HG03108 (cell line): ENCODE measurements at regions not wholly inside any gene's neighbourhood (a gene's known extent, or its start where the extent isn't known, plus 50 kb on each side); places are given as distances from the start of the nearest gene placed in this dataset.

ENCODE experiments used
- ATAC-seq: cut with Tn5 transposase; IDR thresholded peaks from one replicate; pipeline ENCODE4 v1.9.1; 2021; ENCODE audit warnings: moderate library complexity; ENCODE audit not compliant: unreplicated experiment

GRCh38 chr5:155402927-155403640 is 389.5 kb downstream of the KIF4B start:
- ATAC-seq: no peak

DNA sequence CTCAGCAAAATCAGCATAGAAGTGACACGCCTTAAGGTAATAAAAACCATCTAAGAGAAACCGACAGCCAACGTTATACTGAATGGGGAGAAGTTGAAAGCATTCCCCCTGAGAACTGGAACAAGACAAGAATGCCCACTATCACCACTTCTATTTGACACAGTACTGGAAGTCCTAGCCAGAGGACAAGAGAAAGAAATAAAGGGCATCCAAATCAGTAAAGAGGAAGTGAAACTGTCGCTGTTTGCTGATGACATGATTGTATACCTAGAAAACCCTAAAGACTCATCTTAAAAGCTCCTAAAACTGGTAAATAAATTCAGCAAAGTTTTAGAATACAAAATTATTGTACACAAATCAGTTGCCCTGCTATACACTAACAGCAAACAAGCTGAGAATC is 393.3 kb downstream of the KIF4B start:
- no peak for ATAC-seq

- ATAC-seq: no peak
These were observed 394.9 kb downstream of the KIF4B start for GRCh38 chr5:155408465-155408864.

- ATAC-seq: no peak
These were observed 403.2 kb downstream of the KIF4B start for GRCh38 chr5:155416765-155417164.

DNA sequence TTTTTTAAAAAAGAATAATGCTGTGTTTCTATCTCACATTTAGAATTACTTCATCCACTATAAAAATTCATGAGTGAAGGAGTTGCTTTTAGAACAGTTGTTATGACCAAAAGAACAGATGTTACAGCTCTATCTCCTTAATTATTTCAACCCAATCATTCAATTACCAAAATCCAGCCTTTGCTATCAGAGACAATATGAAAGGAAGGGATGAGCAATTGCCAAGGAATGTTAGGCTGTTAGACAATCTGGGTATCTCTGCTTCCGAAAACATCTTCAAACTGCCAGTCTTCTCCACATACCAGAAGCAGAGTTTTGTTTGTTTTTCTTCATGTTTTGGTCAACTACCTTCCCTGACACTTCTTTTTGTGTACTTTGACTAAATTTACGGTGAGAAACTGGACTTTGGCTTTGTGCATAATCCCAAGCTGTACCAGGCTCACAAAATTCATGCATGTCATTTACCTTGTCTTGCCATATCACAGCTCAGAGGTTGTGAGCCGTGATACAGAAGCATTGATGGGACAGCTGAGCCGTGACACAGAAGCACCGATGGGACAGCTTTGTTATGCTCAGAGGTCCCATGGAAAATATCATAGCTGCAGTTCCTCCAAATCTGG is 405.5 kb downstream of the KIF4B start:
- ATAC-seq: no peak

DNA sequence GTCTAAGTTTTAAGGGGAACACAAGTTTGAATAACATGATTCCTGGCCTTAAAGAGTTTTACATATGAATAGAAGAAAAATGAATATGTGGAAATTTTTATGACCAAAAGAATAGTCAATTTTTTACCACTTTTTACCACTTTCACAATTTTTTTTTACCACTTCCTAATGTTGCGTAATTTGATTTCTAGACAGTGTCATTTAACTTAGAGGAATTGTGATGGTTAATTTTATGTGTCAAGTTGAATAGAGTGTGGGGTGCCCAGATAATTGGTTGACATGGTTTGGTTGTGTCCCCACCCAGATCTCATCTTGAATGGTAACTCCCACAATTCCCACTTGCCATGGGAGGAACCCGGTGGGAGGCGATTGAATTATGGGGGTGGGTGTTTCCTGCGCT is 416.6 kb downstream of the KIF4B start:
- ATAC-seq: no peak

- ATAC-seq: no peak
These were observed 420.7 kb downstream of the KIF4B start for GRCh38 chr5:155434267-155434666.

- ATAC-seq: no peak
These were observed 421.1 kb downstream of the KIF4B start for GRCh38 chr5:155434681-155435080.

DNA sequence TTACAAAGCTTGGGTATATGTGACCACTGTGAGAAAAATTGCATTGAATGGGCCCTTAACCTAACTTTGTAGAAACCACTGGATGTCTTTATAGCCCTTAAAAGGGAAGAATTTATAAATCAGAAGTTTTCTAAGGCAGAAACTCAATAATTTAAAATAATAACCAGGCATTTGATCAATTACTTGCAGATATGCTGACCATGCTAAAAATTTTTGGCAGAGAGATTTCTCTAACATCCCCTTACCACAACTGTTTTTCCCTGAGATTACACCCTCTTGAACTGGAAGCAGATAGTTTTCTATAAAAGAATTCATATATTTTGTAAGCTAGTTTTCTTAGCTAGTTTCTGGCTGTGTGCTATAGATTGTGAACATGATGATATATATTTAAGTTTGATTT is 428.3 kb downstream of the KIF4B start:
- ATAC-seq: no peak

- no peak for ATAC-seq
These were observed 437.6 kb downstream of the KIF4B start for GRCh38 chr5:155451106-155451505.

GRCh38 chr5:155455791-155456514 is 442.4 kb downstream of the KIF4B start:
- ATAC-seq: no peak

- no peak for ATAC-seq
These were observed 446.4 kb downstream of the KIF4B start for GRCh38 chr5:155459889-155460500.

GRCh38 chr5:155460501-155460931 is 447.0 kb downstream of the KIF4B start:
- no peak for ATAC-seq

- no peak for ATAC-seq
These were observed 447.7 kb downstream of the KIF4B start for GRCh38 chr5:155461304-155461703.

GRCh38 chr5:155466851-155467250 is 453.3 kb downstream of the KIF4B start:
- no peak for ATAC-seq

- no peak for ATAC-seq
These were observed 457.5 kb downstream of the KIF4B start for GRCh38 chr5:155471027-155471426.

- ATAC-seq: no peak
These were observed 459.2 kb downstream of the KIF4B start for GRCh38 chr5:155472780-155473179.

- ATAC-seq: no peak
These were observed 461.8 kb downstream of the KIF4B start for GRCh38 chr5:155475318-155475717.

DNA sequence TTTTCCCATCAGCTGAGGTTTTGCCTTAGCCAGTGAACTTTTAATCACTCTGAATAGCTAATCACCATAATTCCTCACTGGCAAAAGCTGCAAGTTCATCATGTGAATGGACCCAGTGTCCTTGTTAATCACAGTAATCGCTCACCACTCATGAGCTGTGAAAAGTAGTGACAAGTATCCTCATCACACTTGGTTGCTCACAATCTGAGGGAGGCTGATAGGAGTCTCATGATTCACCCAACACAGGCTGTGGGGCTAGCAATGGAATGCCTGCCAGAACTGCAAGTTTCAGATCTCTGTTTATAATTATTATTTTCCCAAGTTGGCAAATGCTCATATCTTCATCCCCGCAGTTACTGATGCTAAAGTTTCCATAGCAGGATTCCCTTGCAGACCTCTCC is 467.2 kb downstream of the KIF4B start:
- no peak for ATAC-seq

DNA sequence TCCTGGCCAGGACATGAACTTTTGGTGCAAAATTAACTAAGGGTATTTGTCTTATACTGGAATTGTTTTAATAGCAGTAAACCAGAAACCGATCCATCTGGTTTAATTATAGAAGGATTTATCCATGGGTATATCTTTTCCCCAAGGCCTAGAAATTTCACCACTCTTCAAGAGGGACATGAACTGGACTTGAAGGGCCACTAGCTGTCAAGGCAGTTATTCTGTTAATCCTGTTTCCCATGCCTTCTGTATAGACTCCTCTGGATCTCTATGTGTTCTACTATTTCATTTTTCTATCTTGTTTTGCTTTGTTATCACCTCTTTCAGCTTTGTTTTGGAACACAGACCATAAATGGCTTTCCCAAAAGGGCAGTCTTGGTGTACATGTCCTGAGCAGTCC is 467.6 kb downstream of the KIF4B start:
- ATAC-seq: no peak

- ATAC-seq: no peak
These were observed 468.9 kb downstream of the KIF4B start for GRCh38 chr5:155482428-155482827.

DNA sequence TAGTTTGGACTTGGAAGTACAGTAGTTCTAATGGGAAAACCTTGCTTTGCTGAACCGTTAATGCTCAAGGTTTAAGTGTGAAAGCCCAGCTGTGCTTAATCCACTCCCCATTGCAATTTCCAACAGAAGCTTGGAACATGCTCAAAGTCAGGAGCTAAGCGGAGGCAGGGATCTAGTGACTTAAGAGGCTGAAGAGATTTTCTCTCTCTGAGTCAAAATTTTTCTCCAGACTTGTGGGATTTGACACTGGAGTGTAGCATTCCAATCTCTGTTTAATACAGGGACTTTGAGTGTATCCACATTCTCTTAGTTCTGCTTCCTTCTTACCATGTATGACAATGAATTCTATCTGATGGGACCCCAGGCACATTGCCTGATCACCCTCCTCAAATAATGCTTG is 471.8 kb downstream of the KIF4B start:
- ATAC-seq: no peak
